ENCODE measurements at regions not wholly inside any gene's neighbourhood (a gene's known extent, or its start where the extent isn't known, plus 50 kb on each side); places are given as distances from the start of the nearest gene placed in this dataset.

- no peak for TF ChIP-seq CTCF (conservative IDR thresholded peaks at IDR 0.05; ENCODE audit: low read depth, low read length)
- no peak for DNase-seq (ENCODE audit: low read depth)
- H3K4me3 ChIP-seq (ENCODE audit: low read depth, low read length), result no peak overlapping the region
Measured at GRCh38 chr18:78813156-78813555, 166.5 kb upstream of the SALL3 start.

- DNase-seq (ENCODE audit: low read depth), result no peak
- no peak overlapping the region for H3K4me3 ChIP-seq (ENCODE audit: low read depth, low read length)
- TF ChIP-seq CTCF (conservative IDR thresholded peaks at IDR 0.05; ENCODE audit: low read depth, low read length), result no peak
Measured at GRCh38 chr18:78813936-78814710, 165.5 kb upstream of the SALL3 start.

- no peak for DNase-seq (ENCODE audit: low read depth)
- no peak overlapping the region for H3K4me3 ChIP-seq (ENCODE audit: low read depth, low read length)
- no peak for TF ChIP-seq CTCF (conservative IDR thresholded peaks at IDR 0.05; ENCODE audit: low read depth, low read length)
Measured at GRCh38 chr18:78814766-78815165, 164.9 kb upstream of the SALL3 start.

GRCh38 chr18:78816114-78816513, 163.5 kb upstream of the SALL3 start:
- H3K4me3 ChIP-seq (ENCODE audit: low read depth, low read length), result no peak overlapping the region
- no peak for DNase-seq (ENCODE audit: low read depth)
- no peak for TF ChIP-seq CTCF (conservative IDR thresholded peaks at IDR 0.05; ENCODE audit: low read depth, low read length)

- no peak overlapping the region for H3K4me3 ChIP-seq (ENCODE audit: low read depth, low read length)
- no peak for DNase-seq (ENCODE audit: low read depth)
- TF ChIP-seq CTCF (conservative IDR thresholded peaks at IDR 0.05; ENCODE audit: low read depth, low read length), result no peak
Measured at GRCh38 chr18:78816916-78817315, 162.7 kb upstream of the SALL3 start.

GRCh38 chr18:78818495-78818894, 161.1 kb upstream of the SALL3 start:
- TF ChIP-seq CTCF (conservative IDR thresholded peaks at IDR 0.05; ENCODE audit: low read depth, low read length), result no peak
- H3K4me3 ChIP-seq (ENCODE audit: low read depth, low read length), result no peak overlapping the region
- DNase-seq (ENCODE audit: low read depth), result no peak

- no peak for TF ChIP-seq CTCF (conservative IDR thresholded peaks at IDR 0.05; ENCODE audit: low read depth, low read length)
- no peak for DNase-seq (ENCODE audit: low read depth)
- no peak overlapping the region for H3K4me3 ChIP-seq (ENCODE audit: low read depth, low read length)
Measured at GRCh38 chr18:78818961-78819360, 160.7 kb upstream of the SALL3 start.
